Uterus (tissue), 2 donors: ENCODE measurements at regions not wholly inside any gene's neighbourhood (a gene's known extent, or its start where the extent isn't known, plus 50 kb on each side); places are given as distances from the start of the nearest gene placed in this dataset.

Experiments
- POLR2A ChIP-seq, 2 donors: fragments of 450-650 bp; IDR thresholded peaks; one replicate each; pipeline ENCODE4 v1.6.1; 2016; ENCODE audit warnings: antibody characterized with exemption in 2 of 2, mild to moderate bottlenecking in 1 of 2, moderate library complexity in 1 of 2
- TF ChIP-seq, protein P1 (sequence below), 4 experiments: fragments of 200-600 bp in 2 of 4; fragments of 450-650 bp in 2 of 4; sonication (generic) in 2 of 4; IDR thresholded peaks; one replicate each; pipeline ENCODE4 v1.5.1; 2016 to 2019; ENCODE audit warnings: antibody characterized with exemption in 4 of 4, mild to moderate bottlenecking in 2 of 4, moderate library complexity in 1 of 4

DNA sequence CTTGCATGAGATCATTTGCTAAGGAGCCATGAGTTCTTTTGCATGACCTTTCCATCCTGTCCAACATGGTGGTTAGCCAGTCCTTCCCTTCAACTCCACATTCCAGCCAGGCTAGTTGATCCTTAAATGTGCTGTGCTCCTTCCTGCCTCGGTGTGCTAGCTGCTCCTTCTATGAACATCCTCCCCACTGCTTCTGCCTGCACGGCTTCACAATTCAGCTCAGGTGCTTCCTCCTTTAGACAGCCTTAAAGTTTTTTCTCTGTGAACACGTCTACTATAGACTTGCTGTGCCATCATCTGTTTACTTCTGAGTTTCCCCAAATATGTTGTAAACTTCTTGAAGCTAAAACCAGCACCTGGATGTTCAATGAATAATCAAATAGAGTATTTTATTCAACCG is 95.5 kb downstream of the OTUD1 start:
- TF ChIP-seq, protein P1, sequence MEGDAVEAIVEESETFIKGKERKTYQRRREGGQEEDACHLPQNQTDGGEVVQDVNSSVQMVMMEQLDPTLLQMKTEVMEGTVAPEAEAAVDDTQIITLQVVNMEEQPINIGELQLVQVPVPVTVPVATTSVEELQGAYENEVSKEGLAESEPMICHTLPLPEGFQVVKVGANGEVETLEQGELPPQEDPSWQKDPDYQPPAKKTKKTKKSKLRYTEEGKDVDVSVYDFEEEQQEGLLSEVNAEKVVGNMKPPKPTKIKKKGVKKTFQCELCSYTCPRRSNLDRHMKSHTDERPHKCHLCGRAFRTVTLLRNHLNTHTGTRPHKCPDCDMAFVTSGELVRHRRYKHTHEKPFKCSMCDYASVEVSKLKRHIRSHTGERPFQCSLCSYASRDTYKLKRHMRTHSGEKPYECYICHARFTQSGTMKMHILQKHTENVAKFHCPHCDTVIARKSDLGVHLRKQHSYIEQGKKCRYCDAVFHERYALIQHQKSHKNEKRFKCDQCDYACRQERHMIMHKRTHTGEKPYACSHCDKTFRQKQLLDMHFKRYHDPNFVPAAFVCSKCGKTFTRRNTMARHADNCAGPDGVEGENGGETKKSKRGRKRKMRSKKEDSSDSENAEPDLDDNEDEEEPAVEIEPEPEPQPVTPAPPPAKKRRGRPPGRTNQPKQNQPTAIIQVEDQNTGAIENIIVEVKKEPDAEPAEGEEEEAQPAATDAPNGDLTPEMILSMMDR (IDR thresholded peaks at IDR 0.05), result no peak
- no peak for TF ChIP-seq POLR2A (IDR thresholded peaks at IDR 0.05)
